Sigmoid colon (tissue), 6 donors: ENCODE measurements at regions not wholly inside any gene's neighbourhood (a gene's known extent, or its start where the extent isn't known, plus 50 kb on each side); places are given as distances from the start of the nearest gene placed in this dataset.

ENCODE experiments used
- DNase-seq: peaks from one replicate; pipeline ENCODE4 v3.0.0-alpha.2; 2019
- H3K27ac ChIP-seq, 4 donors: fragments of 200-600 bp; sonication (generic); one replicate each; pipeline ENCODE4 v1.5.1; 2016 to 2019; ENCODE audit warnings: mild to moderate bottlenecking in 1 of 4
- H3K27me3 ChIP-seq, 3 donors: fragments of 200-600 bp; sonication (generic); one replicate each; pipeline ENCODE4 v1.5.1; 2019; ENCODE audit warnings: mild to moderate bottlenecking in 1 of 3
- H3K36me3 ChIP-seq, 4 donors: fragments of 200-600 bp; sonication (generic); one replicate each; pipeline ENCODE4 v1.5.1; 2016 to 2019
- H3K4me1 ChIP-seq, 4 donors: fragments of 200-600 bp; sonication (generic); one replicate each; pipeline ENCODE4 v1.5.1; 2017 to 2019
- H3K4me3 ChIP-seq, 4 donors: fragments of 200-600 bp; sonication (generic); one replicate each; pipeline ENCODE4 v1.5.1; 2017 to 2019; ENCODE audit warnings: mild to moderate bottlenecking in 2 of 4, moderate library complexity in 1 of 4
- H3K9me3 ChIP-seq, 4 donors: fragments of 200-600 bp in 3 of 4; sonication (generic) in 3 of 4; one replicate each; pipeline versions ENCODE4 v1.5.1 to v1.6.1; 2013 to 2019
- EP300 ChIP-seq, 4 donors: sonication (generic); formaldehyde crosslinking; IDR thresholded peaks; one replicate each; pipeline ENCODE4 v1.6.1; 2017; ENCODE audit warnings: antibody characterized with exemption in 4 of 4
- POLR2A ChIP-seq, 2 donors: fragments of 450-650 bp; IDR thresholded peaks; one replicate each; pipeline ENCODE4 v1.6.1; 2016; ENCODE audit warnings: antibody characterized with exemption in 2 of 2, mild to moderate bottlenecking in 2 of 2, moderate library complexity in 2 of 2
- POLR2AphosphoS5 ChIP-seq, 4 donors: sonication (generic); formaldehyde crosslinking; IDR thresholded peaks; one replicate each; pipeline ENCODE4 v1.6.1; 2017; ENCODE audit warnings: antibody characterized with exemption in 4 of 4
- WGBS, 2 donors: extraction: QIAGEN DNeasy Blood & Tissue Kit; methylation state at CpG; one replicate each; pipeline ENCODE4 v1.1.7; 2013; 5-methylcytosine and 5-hydroxymethylcytosine counted together
- intact Hi-C: fragments of 100-400 bp; cut with DNase I; formaldehyde crosslinking; loops from one replicate; pipeline ENCODE4 v1.15.1; 2023
- TF ChIP-seq, protein P1 (sequence below), 4 experiments: fragments of 450-650 bp in 3 of 4; fragments of 200-600 bp in 1 of 4; IDR thresholded peaks; one replicate each; pipeline ENCODE4 v1.5.1; 2016 to 2019; ENCODE audit warnings: antibody characterized with exemption in 4 of 4, mild to moderate bottlenecking in 3 of 4, moderate library complexity in 2 of 4
- donor health status: healthy with polysubstance abuse.
- donor health status: healthy.

DNA sequence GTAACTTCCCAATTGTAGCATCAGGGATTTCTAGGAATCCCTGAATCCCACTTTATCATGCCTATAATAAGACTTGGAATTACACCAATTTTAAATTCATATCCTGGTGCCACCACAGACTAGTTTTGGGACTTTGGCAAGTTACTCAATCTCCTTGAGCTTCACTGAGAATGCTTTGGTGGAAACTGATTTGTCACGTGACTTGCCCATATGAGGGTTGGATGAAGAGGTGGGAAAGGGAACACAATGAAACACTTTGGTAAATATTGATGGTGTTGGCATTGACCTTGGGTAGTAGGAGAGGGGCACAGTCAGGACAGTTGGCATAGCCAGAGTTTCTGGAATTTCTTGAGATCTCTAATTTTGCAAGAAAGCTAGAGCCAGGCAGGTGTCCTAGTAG is 452.2 kb downstream of the SLC4A3 start:
- H3K4me1 ChIP-seq = no peaks in the 10 kb centered on the region
- H3K36me3 ChIP-seq = no peaks in the 10 kb centered on the region
- no peak overlapping the region for H3K4me3 ChIP-seq
- no peak overlapping the region for H3K27ac ChIP-seq
- WGBS, 2 donors = 88 to 89% methylated on average over 1 of the region's 1 CpG
- TF ChIP-seq EP300 (IDR thresholded peaks at IDR 0.05) (no peak), POLR2AphosphoS5 (IDR thresholded peaks at IDR 0.05) (no peak), POLR2A (IDR thresholded peaks at IDR 0.05) (no peak)
- TF ChIP-seq, protein P1, sequence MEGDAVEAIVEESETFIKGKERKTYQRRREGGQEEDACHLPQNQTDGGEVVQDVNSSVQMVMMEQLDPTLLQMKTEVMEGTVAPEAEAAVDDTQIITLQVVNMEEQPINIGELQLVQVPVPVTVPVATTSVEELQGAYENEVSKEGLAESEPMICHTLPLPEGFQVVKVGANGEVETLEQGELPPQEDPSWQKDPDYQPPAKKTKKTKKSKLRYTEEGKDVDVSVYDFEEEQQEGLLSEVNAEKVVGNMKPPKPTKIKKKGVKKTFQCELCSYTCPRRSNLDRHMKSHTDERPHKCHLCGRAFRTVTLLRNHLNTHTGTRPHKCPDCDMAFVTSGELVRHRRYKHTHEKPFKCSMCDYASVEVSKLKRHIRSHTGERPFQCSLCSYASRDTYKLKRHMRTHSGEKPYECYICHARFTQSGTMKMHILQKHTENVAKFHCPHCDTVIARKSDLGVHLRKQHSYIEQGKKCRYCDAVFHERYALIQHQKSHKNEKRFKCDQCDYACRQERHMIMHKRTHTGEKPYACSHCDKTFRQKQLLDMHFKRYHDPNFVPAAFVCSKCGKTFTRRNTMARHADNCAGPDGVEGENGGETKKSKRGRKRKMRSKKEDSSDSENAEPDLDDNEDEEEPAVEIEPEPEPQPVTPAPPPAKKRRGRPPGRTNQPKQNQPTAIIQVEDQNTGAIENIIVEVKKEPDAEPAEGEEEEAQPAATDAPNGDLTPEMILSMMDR (IDR thresholded peaks at IDR 0.05) = no peak
- intact Hi-C loops = no loop called here
- H3K27me3 ChIP-seq = peaks cover 0 to 4% (median 0%) of the 10 kb centered on the region in 3 donors
- no peak for DNase-seq
- no peaks in the 10 kb centered on the region for H3K9me3 ChIP-seq

DNA sequence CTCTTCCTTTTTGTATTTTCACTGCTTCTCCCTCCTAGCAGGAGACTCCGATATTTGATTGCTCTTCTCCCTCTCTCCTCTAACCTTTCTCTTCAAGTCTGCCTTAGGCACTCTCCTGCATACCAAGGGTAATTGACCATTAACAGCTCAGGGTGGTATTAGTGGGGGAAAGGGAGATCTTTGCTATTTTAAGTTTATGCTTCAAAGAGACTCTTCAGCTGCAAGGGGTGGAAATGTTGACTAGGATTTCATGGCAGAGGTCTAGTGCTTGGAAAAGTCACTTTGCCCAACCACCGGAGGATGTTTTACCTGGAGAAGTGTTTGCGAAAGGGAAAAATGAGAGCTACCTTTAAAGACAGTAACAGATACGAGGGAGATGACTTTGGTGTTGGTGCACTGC is 453.7 kb downstream of the SLC4A3 start:
- H3K27ac ChIP-seq = no peak overlapping the region
- intact Hi-C loops = no loop called here
- DNase-seq = no peak
- TF ChIP-seq, protein P1 (IDR thresholded peaks at IDR 0.05) = no peak
- H3K36me3 ChIP-seq = no peaks in the 10 kb centered on the region
- no peaks in the 10 kb centered on the region for H3K4me1 ChIP-seq
- H3K27me3 ChIP-seq = peaks cover 0 to 4% (median 0%) of the 10 kb centered on the region in 3 donors
- H3K9me3 ChIP-seq = no peaks in the 10 kb centered on the region
- no peak overlapping the region for H3K4me3 ChIP-seq
- 86 to 89% methylated on average over 4 of the region's 4 CpGs for WGBS, 2 donors

DNA sequence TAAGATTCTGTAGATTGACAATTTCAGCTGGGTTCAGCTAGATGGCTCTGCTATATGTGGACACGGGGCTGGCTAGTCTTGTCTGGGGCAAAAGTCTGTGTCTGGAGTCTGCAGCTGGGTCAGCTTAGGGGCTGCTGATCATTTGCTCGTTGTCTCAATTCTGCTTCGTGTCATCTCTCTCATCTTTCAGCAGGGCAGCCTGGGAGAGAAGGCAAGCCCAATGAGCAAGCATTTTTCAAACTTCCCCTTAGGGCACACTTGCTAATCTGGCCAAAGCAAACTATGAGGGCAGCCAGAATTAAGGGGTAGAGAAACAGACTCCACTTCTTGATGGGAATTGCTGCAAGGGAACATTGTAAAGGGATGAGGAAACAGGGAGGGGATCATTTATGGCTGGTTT is 462.6 kb downstream of the SLC4A3 start:
- H3K36me3 ChIP-seq = no peaks in the 10 kb centered on the region
- H3K4me1 ChIP-seq = no peaks in the 10 kb centered on the region
- no peak for DNase-seq
- H3K27ac ChIP-seq = no peak overlapping the region
- intact Hi-C loops = no loop called here
- no peaks in the 10 kb centered on the region for H3K27me3 ChIP-seq
- no peak for TF ChIP-seq POLR2A (IDR thresholded peaks at IDR 0.05)
- TF ChIP-seq EP300 (IDR thresholded peaks at IDR 0.05) = no peak
- TF ChIP-seq, protein P1 (IDR thresholded peaks at IDR 0.05) = no peak
- TF ChIP-seq POLR2AphosphoS5 (IDR thresholded peaks at IDR 0.05) = no peak
- H3K9me3 ChIP-seq = no peaks in the 10 kb centered on the region
- no peak overlapping the region for H3K4me3 ChIP-seq
- WGBS, 2 donors = 33 to 60% methylated on average over 3 of the region's 3 CpGs

DNA sequence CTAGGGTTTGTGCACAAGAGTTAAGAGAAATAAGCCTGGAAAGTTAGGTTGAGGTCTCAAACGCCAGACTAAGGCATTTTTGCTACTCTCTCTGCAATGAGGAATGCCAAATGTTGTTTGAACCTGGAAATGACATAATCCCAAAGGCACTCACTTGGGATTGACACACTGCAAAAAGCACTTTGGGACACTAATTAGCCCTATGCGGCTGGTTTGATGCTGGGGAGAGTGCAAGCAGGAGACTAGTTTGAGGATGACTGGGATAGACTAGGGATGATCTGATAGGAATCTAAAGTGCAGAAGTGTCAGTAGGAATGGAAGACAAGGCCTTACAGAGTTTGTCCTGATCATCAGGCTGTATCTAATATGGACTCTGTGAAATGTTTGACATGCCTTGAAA is 469.0 kb downstream of the SLC4A3 start:
- WGBS, 2 donors = 34 to 40% methylated on average over 2 of the region's 2 CpGs
- DNase-seq = no peak
- Histone ChIP-seq H3K4me1 (no peaks in the 10 kb centered on the region), H3K4me3 (no peak overlapping the region), H3K27me3 (no peaks in the 10 kb centered on the region), H3K27ac (no peak overlapping the region), H3K36me3 (no peaks in the 10 kb centered on the region), H3K9me3 (no peaks in the 10 kb centered on the region)
- TF ChIP-seq EP300 (IDR thresholded peaks at IDR 0.05) = no peak
- no peak for TF ChIP-seq POLR2AphosphoS5 (IDR thresholded peaks at IDR 0.05)
- TF ChIP-seq POLR2A (IDR thresholded peaks at IDR 0.05) = no peak
- TF ChIP-seq, protein P1 (IDR thresholded peaks at IDR 0.05) = no peak
- intact Hi-C loops = no loop called here

DNA sequence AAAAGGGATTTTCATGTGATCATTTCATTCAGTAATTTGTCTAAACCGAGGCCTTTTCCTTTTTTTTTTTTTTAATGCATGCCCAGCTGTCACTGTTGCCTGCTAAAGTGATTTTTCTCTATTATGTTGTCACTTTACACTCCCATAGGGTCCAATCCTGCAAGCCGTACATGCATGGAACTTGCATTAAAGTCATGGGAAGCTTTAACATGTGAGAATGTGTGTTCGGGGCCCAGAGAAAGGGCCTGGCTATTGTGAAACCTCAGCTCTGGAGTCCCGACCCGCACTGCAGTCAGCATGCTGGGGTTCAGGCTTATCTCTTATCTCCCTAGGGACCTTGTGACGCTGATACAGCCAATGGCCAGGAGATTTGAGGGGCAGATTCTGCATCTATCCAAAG is 474.6 kb downstream of the SLC4A3 start:
- Histone ChIP-seq H3K4me1 (peaks cover 0 to 5% (median 0%) of the 10 kb centered on the region in 4 donors), H3K27ac (no peak overlapping the region), H3K36me3 (no peaks in the 10 kb centered on the region), H3K27me3 (no peaks in the 10 kb centered on the region), H3K4me3 (no peak overlapping the region), H3K9me3 (no peaks in the 10 kb centered on the region)
- intact Hi-C loops = no loop called here
- WGBS, 2 donors = 77 to 80% methylated on average over 6 of the region's 6 CpGs
- no peak for TF ChIP-seq POLR2A (IDR thresholded peaks at IDR 0.05)
- TF ChIP-seq POLR2AphosphoS5 (IDR thresholded peaks at IDR 0.05) = no peak
- no peak for DNase-seq
